ENCODE measurements at regions not wholly inside any gene's neighbourhood (a gene's known extent, or its start where the extent isn't known, plus 50 kb on each side); places are given as distances from the start of the nearest gene placed in this dataset.
A peak's percentile ranks its signal among the peaks of the same experiment; 100 is the strongest.
"Not testable (repeated sequence)": the region's sequence is repeated elsewhere in the genome, so short reads cannot be mapped to it uniquely, and the experiment has no call there.

- DNase-seq (ENCODE audit: low spot score): no peak
Observed at GRCh38 chr3:112736805-112737566, 96.0 kb upstream of the CCDC80 start.

- DNase-seq (ENCODE audit: low spot score): no peak
Observed at GRCh38 chr3:112736386-112736785, 95.4 kb upstream of the CCDC80 start.

DNA sequence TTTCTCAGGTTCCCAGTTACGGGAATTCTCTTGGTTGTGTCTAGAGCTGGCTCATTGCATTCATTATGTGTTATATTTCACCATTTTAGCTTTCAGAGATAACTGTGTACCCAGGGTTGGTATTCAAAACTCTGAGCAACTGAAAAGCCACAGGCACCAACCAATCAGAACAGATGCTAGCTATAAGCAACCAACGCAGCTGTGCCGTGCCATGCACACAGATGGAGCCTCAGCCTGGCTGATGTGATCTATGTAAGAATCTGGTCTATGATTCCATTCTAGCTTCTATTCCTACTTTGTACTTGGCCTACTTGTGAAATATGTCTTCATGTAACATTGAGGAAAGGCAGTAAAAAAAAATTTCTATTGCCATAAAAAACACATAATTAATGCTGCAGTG is 95.0 kb upstream of the CCDC80 start:
- DNase-seq (ENCODE audit: low spot score): no peak

DNA sequence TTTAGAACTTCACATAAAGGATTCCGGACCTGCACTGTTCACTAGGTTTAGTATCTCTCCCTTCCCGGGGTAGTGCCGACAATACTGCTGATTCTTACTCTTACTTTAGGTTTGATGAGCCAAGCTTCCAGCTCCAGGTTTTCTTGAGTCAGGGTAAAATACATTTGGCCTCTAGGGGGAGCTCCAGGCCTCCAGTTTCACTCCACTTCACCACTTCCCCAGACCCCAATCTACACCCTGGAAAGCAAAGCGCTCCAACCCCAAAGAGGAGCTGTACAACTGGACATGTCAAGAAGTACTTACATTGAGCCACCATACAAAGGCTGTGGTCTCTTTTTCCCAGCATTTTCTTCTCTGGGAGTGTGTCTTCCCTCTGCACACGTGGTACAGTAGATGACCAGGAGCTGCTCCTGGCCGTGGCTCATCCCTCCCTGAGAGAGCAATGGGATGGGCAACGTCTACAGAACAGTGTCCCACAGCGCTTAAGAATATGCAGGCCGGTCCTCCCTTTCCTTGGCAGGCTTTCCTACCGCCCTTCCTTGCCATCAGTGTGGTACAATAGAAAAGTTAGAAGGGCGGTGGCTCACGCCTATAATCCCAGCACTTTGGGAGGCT is 93.9 kb upstream of the CCDC80 start:
- DNase-seq (ENCODE audit: low spot score): peak; percentile 60

DNA sequence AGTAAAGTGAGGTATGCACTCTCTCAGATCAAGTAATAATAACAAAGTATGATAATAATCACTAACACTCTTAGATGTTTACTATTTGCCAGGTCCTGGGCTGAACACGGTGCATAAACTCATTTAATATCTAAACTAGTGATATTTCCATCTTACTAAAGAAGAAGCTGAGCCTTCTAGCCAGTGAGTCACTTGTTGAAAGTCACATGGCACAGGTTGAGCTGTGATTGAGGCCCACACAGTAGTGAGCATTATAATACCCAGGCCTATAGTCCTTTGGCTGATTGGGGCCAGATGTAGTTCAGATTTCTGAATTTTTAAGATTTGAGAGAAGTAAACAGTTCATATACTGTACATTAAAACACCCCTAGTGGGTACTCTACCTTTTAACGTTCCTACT is 93.2 kb upstream of the CCDC80 start:
- no peak for DNase-seq (ENCODE audit: low spot score)

DNA sequence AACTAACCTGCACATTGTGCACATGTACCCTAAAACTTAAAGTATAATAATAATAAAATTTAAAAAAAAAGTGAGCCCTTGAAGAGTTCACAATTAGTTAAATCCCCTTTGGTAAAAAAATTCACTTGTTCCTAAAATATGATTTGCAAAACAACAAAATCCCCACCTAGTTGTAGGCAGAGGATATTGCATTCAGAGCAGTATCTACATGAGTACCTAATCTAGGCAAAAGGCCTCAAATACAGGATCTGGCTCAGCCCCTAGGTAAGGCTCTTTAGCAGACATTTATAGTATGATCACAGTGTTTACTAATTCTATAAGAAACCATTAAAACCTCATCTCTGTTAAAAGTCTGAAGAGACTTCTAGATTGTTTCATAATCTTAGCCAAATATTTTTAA is 89.3 kb upstream of the CCDC80 start:
- no peak for DNase-seq (ENCODE audit: low spot score)

GRCh38 chr3:112721231-112721630 is 80.3 kb upstream of the CCDC80 start:
- DNase-seq (ENCODE audit: low spot score): no peak

DNA sequence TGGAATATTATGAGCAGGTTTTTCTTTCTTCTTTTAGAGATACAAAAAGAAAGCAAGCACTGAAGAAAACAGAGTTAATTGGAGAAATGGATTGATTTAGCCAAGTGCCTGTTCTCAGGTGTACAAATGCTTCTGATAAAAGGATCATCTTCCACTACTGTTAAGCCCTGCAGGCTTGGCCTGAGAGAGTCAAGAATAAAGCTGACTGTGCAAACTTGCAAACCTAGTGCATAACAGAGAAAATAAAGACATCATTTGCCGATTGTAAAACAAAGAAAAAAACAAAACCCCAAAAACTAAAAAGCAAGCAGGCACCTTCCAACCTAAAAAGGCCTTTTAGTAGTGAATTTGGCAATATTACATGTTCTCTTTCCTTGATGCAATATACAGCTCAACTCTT is 78.0 kb upstream of the CCDC80 start:
- DNase-seq (ENCODE audit: low spot score): no peak

DNA sequence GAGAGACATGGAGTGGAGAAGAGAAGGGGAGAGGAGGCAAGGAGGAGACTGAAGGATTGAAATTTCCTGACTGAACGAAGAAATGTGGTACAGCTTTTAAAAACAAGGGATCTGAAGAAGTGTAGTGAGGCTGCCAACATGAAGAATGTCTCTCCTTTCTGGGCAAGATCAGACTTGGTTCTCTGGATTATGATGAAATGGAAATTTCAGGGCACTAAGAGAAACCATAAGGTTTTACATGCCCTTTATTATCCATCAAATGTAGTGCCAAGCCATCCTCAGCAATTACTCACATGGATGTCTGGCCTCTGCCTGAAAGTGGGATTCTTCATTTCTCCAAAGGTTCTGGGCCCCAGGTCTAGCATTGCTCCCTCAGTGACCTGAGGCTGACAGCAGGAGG is 77.6 kb upstream of the CCDC80 start:
- DNase-seq (ENCODE audit: low spot score): no peak

DNA sequence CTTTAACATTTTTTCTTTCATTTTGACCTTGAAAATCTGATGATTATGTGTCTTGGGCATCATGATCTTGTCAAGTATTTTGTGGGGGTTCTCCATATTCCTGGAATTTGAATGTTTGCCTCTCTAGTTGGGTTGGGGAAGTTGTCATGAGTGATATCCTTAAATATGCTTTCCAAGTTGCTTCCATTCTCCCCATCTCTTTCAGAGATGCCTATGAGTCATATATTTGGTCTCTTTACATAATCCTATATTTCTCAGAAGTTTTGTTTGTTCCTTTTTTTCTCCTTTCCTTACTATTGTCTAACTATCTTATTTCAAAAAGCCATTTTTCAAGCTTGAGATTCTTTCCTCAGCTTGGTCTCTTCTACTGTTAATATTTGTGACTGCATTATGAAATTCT is 69.0 kb upstream of the CCDC80 start:
- DNase-seq (ENCODE audit: low spot score): no peak

GRCh38 chr3:112699436-112699978 is 58.6 kb upstream of the CCDC80 start:
- no peak for DNase-seq (ENCODE audit: low spot score)

GRCh38 chr3:112698442-112698841 is 57.5 kb upstream of the CCDC80 start:
- not testable (repeated sequence) for DNase-seq (ENCODE audit: low spot score)

- DNase-seq (ENCODE audit: low spot score): not testable (repeated sequence)
Observed at GRCh38 chr3:112696244-112696643, 55.3 kb upstream of the CCDC80 start.

- DNase-seq (ENCODE audit: low spot score): not testable (repeated sequence)
Observed at GRCh38 chr3:112695377-112696108, 54.6 kb upstream of the CCDC80 start.

DNA sequence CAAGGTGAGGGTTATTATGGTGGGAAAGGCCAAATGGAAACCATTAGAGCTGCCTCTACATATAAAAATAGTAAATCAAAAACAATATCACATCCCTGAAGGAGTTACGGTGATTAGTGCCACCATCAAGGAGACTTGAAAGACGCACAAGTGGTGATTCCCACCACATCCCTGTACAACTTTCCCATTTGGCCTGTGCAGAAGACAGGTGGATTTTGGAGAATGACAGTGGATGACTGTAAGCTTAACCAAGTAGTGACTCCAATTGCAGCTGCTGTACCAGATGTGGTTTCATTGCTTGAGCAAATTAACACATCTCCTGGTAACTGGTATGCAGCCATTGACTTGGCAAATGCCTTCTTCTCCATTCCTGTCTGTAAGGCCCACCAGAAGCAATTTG is 54.0 kb upstream of the CCDC80 start:
- DNase-seq (ENCODE audit: low spot score): not testable (repeated sequence)

DNA sequence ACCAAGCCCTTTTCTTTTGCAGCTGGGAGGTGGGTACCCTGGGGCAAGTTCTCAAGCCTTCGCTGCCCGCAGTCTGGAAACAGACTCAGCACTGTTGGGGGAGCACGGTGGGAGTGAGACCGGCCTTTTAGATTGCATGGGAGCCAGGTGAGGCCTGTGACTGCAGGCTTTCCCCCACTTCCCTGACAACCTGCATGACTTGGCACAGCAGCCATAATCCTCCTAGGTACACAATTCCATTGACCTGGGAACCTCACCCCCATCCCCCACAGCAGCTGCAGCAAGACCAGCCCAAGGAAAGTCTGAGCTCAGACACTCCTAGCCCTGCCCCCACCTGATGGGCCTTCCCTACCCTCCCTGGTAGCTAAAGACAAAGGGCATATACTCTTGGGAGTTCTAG is 52.2 kb upstream of the CCDC80 start:
- no peak for DNase-seq (ENCODE audit: low spot score)
